ENCODE measurements at regions not wholly inside any gene's neighbourhood (a gene's known extent, or its start where the extent isn't known, plus 50 kb on each side); places are given as distances from the start of the nearest gene placed in this dataset.

DNA sequence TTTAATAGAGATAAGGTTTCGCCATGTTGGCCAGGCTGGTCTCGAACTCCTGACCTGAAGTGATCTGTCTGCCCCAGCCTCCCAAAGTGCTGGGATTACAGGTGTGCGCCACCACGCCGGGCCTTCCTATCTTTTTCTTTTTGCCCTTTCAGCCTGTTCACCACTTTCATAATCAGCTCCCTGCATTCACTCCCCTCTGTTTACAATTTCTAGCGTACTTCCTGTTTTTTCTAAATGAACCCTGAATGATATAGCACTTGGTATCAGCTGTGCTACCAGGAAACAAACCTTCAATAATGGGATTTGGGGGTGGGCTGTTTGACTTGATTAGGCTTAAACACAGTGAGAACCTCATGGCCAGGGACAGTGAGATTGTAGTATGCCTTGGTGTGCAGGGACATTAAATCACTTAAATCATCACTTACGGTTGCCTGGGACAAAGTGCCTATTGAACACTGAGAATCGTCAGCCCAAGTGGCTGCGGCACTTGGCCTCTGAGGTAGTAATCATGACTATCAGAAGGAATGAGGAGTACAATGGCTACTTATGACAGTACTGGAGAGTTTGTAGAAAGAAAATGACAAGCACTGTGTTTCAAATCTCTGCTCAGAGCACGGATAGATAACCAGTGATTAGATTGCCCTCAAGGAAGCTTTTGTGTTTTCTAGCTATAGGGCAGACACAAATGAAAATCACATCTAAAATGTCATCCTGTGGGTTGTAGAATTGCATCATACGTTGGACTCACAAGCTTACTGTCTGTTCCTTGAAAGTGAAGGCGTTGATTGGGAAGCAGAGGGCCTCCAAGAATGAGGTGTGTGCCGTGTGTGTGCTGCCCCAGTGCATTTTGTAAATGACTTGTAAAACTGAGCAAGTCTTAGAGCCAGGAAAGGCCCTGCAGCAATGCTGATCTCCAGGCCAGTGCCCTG, 661.8 kb downstream of the MATN1 start:
- 81% methylated on average over 13 of the region's 13 CpGs for WGBS
- no peaks in the 10 kb centered on the region for H3K9me3 ChIP-seq (ENCODE audit: control insufficient read depth in 4 of 4, low read length in 3 of 4)
- no peaks in the 10 kb centered on the region for H3K4me1 ChIP-seq (ENCODE audit: control insufficient read depth in 4 of 4, insufficient read depth in 4 of 4, low read length in 3 of 4)
- no peaks in the 10 kb centered on the region for H3K27me3 ChIP-seq (ENCODE audit: control insufficient read depth in 4 of 4, insufficient read depth in 4 of 4, low read length in 3 of 4)
- H3K27ac ChIP-seq (ENCODE audit: low read depth in 1 of 2, low read length in 2 of 2): no peak overlapping the region
- no peak overlapping the region for H3K9ac ChIP-seq (ENCODE audit: low read depth in 1 of 2, low read length in 2 of 2)
- no peak overlapping the region for H3K4me3 ChIP-seq (ENCODE audit: low read depth in 1 of 3, low read length in 3 of 3)
- no peak for DNase-seq (ENCODE audit: low spot score)
- no peak for TF ChIP-seq EGR1 (IDR thresholded peaks at IDR 0.05; ENCODE audit: low read depth in 2 of 2)
- TF ChIP-seq RAD21 (IDR thresholded peaks at IDR 0.05): no peak
- no peak for TF ChIP-seq HNF4A (conservative IDR thresholded peaks at IDR 0.05)
- TF ChIP-seq, protein P1, sequence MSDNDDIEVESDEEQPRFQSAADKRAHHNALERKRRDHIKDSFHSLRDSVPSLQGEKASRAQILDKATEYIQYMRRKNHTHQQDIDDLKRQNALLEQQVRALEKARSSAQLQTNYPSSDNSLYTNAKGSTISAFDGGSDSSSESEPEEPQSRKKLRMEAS (IDR thresholded peaks at IDR 0.05): no peak
- H3K36me3 ChIP-seq (ENCODE audit: control insufficient read depth in 4 of 4, insufficient read depth in 3 of 4, low read depth in 1 of 4, low read length in 3 of 4): no peaks in the 10 kb centered on the region

DNA sequence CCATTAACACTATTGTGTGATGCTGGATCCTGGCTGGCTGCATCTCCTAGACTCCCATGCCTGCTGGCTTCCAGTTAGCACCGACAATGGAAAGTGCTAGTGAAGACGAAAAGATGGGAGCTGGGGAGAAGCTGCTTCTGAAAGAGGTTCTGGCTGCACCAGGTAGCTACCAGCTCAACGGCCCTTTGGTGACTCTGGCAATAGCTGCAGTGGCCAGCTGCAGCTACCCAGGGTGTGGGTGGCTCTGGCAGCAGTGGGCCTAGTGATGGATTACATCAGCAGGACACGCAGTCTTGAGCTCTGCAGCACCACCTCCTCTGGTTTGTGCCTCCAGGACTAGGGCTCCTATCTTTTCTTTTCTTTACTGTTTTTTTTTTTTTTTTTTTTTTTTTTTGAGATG, 662.6 kb downstream of the MATN1 start:
- Histone ChIP-seq H3K9me3 (ENCODE audit: control insufficient read depth in 4 of 4, low read length in 3 of 4) (no peaks in the 10 kb centered on the region), H3K4me1 (ENCODE audit: control insufficient read depth in 4 of 4, insufficient read depth in 4 of 4, low read length in 3 of 4) (no peaks in the 10 kb centered on the region), H3K27me3 (ENCODE audit: control insufficient read depth in 4 of 4, insufficient read depth in 4 of 4, low read length in 3 of 4) (peaks cover 0 to 2% (median 0%) of the 10 kb centered on the region in 4 donors), H3K36me3 (ENCODE audit: control insufficient read depth in 4 of 4, insufficient read depth in 3 of 4, low read depth in 1 of 4, low read length in 3 of 4) (no peaks in the 10 kb centered on the region), H3K27ac (ENCODE audit: low read depth in 1 of 2, low read length in 2 of 2) (no peak overlapping the region), H3K4me3 (ENCODE audit: low read depth in 1 of 3, low read length in 3 of 3) (no peak overlapping the region), H3K9ac (ENCODE audit: low read depth in 1 of 2, low read length in 2 of 2) (no peak overlapping the region)
- no peak for DNase-seq (ENCODE audit: low spot score)
- TF ChIP-seq HNF4G (IDR thresholded peaks at IDR 0.05) (no peak), YY1 (IDR thresholded peaks at IDR 0.05) (no peak), TAF1 (conservative IDR thresholded peaks at IDR 0.05) (no peak), RXRA (IDR thresholded peaks at IDR 0.05) (no peak), RAD21 (IDR thresholded peaks at IDR 0.05) (no peak), SP1 (IDR thresholded peaks at IDR 0.05) (no peak), FOXA2 (IDR thresholded peaks at IDR 0.05) (no peak), EGR1 (IDR thresholded peaks at IDR 0.05; ENCODE audit: low read depth in 2 of 2) (no peak), GABPA (IDR thresholded peaks at IDR 0.05 in 1 of 2, conservative IDR thresholded peaks at IDR 0.05 in 1 of 2) (no peak), JUND (IDR thresholded peaks at IDR 0.05) (no peak), FOXA1 (IDR thresholded peaks at IDR 0.05) (no peak)
- TF ChIP-seq, protein P2, sequence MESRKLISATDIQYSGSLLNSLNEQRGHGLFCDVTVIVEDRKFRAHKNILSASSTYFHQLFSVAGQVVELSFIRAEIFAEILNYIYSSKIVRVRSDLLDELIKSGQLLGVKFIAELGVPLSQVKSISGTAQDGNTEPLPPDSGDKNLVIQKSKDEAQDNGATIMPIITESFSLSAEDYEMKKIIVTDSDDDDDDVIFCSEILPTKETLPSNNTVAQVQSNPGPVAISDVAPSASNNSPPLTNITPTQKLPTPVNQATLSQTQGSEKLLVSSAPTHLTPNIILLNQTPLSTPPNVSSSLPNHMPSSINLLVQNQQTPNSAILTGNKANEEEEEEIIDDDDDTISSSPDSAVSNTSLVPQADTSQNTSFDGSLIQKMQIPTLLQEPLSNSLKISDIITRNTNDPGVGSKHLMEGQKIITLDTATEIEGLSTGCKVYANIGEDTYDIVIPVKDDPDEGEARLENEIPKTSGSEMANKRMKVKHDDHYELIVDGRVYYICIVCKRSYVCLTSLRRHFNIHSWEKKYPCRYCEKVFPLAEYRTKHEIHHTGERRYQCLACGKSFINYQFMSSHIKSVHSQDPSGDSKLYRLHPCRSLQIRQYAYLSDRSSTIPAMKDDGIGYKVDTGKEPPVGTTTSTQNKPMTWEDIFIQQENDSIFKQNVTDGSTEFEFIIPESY (IDR thresholded peaks at IDR 0.05): no peak
- TF ChIP-seq, protein P1 (IDR thresholded peaks at IDR 0.05): no peak
- TF ChIP-seq, protein P3, sequence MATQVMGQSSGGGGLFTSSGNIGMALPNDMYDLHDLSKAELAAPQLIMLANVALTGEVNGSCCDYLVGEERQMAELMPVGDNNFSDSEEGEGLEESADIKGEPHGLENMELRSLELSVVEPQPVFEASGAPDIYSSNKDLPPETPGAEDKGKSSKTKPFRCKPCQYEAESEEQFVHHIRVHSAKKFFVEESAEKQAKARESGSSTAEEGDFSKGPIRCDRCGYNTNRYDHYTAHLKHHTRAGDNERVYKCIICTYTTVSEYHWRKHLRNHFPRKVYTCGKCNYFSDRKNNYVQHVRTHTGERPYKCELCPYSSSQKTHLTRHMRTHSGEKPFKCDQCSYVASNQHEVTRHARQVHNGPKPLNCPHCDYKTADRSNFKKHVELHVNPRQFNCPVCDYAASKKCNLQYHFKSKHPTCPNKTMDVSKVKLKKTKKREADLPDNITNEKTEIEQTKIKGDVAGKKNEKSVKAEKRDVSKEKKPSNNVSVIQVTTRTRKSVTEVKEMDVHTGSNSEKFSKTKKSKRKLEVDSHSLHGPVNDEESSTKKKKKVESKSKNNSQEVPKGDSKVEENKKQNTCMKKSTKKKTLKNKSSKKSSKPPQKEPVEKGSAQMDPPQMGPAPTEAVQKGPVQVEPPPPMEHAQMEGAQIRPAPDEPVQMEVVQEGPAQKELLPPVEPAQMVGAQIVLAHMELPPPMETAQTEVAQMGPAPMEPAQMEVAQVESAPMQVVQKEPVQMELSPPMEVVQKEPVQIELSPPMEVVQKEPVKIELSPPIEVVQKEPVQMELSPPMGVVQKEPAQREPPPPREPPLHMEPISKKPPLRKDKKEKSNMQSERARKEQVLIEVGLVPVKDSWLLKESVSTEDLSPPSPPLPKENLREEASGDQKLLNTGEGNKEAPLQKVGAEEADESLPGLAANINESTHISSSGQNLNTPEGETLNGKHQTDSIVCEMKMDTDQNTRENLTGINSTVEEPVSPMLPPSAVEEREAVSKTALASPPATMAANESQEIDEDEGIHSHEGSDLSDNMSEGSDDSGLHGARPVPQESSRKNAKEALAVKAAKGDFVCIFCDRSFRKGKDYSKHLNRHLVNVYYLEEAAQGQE (IDR thresholded peaks at IDR 0.05): no peak
- TF ChIP-seq, protein P4, sequence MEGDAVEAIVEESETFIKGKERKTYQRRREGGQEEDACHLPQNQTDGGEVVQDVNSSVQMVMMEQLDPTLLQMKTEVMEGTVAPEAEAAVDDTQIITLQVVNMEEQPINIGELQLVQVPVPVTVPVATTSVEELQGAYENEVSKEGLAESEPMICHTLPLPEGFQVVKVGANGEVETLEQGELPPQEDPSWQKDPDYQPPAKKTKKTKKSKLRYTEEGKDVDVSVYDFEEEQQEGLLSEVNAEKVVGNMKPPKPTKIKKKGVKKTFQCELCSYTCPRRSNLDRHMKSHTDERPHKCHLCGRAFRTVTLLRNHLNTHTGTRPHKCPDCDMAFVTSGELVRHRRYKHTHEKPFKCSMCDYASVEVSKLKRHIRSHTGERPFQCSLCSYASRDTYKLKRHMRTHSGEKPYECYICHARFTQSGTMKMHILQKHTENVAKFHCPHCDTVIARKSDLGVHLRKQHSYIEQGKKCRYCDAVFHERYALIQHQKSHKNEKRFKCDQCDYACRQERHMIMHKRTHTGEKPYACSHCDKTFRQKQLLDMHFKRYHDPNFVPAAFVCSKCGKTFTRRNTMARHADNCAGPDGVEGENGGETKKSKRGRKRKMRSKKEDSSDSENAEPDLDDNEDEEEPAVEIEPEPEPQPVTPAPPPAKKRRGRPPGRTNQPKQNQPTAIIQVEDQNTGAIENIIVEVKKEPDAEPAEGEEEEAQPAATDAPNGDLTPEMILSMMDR (IDR thresholded peaks at IDR 0.05; ENCODE audit: low read depth, low read length, missing input control): no peak
- WGBS: 83% methylated on average over 4 of the region's 4 CpGs
